ENCODE measurements at regions not wholly inside any gene's neighbourhood (a gene's known extent, or its start where the extent isn't known, plus 50 kb on each side); places are given as distances from the start of the nearest gene placed in this dataset.
A peak's percentile ranks its signal among the peaks of the same experiment; 100 is the strongest.

DNA sequence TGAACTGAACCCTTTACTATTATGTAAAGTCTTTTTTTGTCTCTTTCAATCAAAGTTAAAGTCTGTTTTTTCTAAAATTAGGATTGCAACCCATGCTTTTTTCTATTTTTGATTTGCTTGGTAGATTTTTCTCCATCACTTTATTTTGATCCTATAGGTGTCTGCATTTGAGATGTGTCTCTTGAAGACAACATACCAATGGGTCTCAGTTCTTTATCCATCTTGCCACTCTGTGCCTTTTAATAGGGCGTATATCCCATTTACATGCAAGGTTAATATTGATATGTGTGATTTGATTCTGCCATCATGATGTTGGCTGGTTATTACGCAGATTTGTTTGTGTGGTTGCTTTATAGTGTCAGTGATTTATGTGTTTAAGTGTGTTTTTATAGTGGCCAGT is 436.0 kb upstream of the SEMA6A start:
- no peaks in the 10 kb centered on the region for H3F3A ChIP-seq (replicated peaks; ENCODE audit: low read depth)
- no peaks in the 10 kb centered on the region for H3K9me2 ChIP-seq (ENCODE audit: insufficient read depth)
- TF ChIP-seq CREB1 (CRISPR knock-in tag; IDR thresholded peaks at IDR 0.05; ENCODE audit: low read depth) (no peak), REST (IDR thresholded peaks at IDR 0.05; ENCODE audit: unreplicated experiment) (no peak), STAT1 (IDR thresholded peaks at IDR 0.05; ENCODE audit: unreplicated experiment) (no peak), POLR2AphosphoS5 (IDR thresholded peaks at IDR 0.05; ENCODE audit: low read depth) (no peak), JUNB (IDR thresholded peaks at IDR 0.05; ENCODE audit: unreplicated experiment) (no peak), CTCF (conservative IDR thresholded peaks at IDR 0.05; ENCODE audit: low read depth in 2 of 2) (no peak), EZH2phosphoT487 (IDR thresholded peaks at IDR 0.05; ENCODE audit: unreplicated experiment) (no peak)
- Mint-ChIP-seq H3K4me3 (no peak overlapping the region), H3K36me3 (ENCODE audit: low read depth) (peaks cover 7% of the 10 kb centered on the region; the same call in 2 of the 3 replicates), H3K9me3 (peaks cover 3% of the 10 kb centered on the region; the same call in 2 of the 3 replicates), H3K27ac (no peak overlapping the region), H3K27me3 (ENCODE audit: insufficient read depth, low read depth, poor library complexity) (peaks cover 6% of the 10 kb centered on the region), H3K4me1 (peaks cover 4% of the 10 kb centered on the region; the same call in 1 of the 3 replicates)
- H2AFZ ChIP-seq: no peak overlapping the region
- no peaks in the 10 kb centered on the region for H3K27me3 ChIP-seq (ENCODE audit: insufficient read depth)
- ATAC-seq (no peak), DNase-seq (ENCODE audit: low spot score) (no peak)
- no peak overlapping the region for H3K4me3 ChIP-seq
- no peak overlapping the region for H3K27ac ChIP-seq (ENCODE audit: low read depth)
- H3K4me1 ChIP-seq (ENCODE audit: insufficient read depth): no peaks in the 10 kb centered on the region
- H3K36me3 ChIP-seq (ENCODE audit: insufficient read depth): no peaks in the 10 kb centered on the region
- H3K4me2 ChIP-seq: no peak overlapping the region
- H3K79me2 ChIP-seq (replicated peaks; ENCODE audit: insufficient read depth): no peaks in the 10 kb centered on the region
- H4K20me1 ChIP-seq (replicated peaks; ENCODE audit: insufficient read depth): no peaks in the 10 kb centered on the region

GRCh38 chr5:116998024-116998423 is 423.4 kb upstream of the SEMA6A start:
- 0 out of 2 replicates have a peak, but pooled peaks cover 3% of the 10 kb centered on the region for H3K36me3 ChIP-seq (ENCODE audit: insufficient read depth)
- no peaks in the 10 kb centered on the region for H3K79me2 ChIP-seq (replicated peaks; ENCODE audit: insufficient read depth)
- peaks cover 4% of the 10 kb centered on the region for H3K27me3 Mint-ChIP-seq (ENCODE audit: insufficient read depth, low read depth, poor library complexity)
- peaks cover 10% of the 10 kb centered on the region; the same call in 2 of the 3 replicates for H3K36me3 Mint-ChIP-seq (ENCODE audit: low read depth)
- H3K4me3 ChIP-seq: no peak overlapping the region
- DNase-seq (ENCODE audit: low spot score) (no peak), ATAC-seq (no peak)
- H3K4me1 ChIP-seq (ENCODE audit: insufficient read depth): no peaks in the 10 kb centered on the region
- no peak overlapping the region for H3K27ac Mint-ChIP-seq
- no peaks in the 10 kb centered on the region for H4K20me1 ChIP-seq (replicated peaks; ENCODE audit: insufficient read depth)
- H3K4me1 Mint-ChIP-seq: no peaks in the 10 kb centered on the region
- H3K9me2 ChIP-seq (ENCODE audit: insufficient read depth): no peaks in the 10 kb centered on the region
- no peak overlapping the region for H3K27ac ChIP-seq (ENCODE audit: low read depth)
- H3K9me3 Mint-ChIP-seq: peaks cover 21% of the 10 kb centered on the region
- no peaks in the 10 kb centered on the region for H3K27me3 ChIP-seq (ENCODE audit: insufficient read depth)
- H3K4me2 ChIP-seq: no peak overlapping the region
- H3K4me3 Mint-ChIP-seq: no peak overlapping the region
- H2AFZ ChIP-seq: peak overlapping the region; percentile 49; the same call in 1 of the 2 replicates
- no peaks in the 10 kb centered on the region for H3F3A ChIP-seq (replicated peaks; ENCODE audit: low read depth)
- no peak for TF ChIP-seq ZNF114 (CRISPR knock-in tag; IDR thresholded peaks at IDR 0.05)
- TF ChIP-seq CREB1 (CRISPR knock-in tag; IDR thresholded peaks at IDR 0.05; ENCODE audit: low read depth): no peak
- no peak for TF ChIP-seq ETS1 (IDR thresholded peaks at IDR 0.05)
- TF ChIP-seq REST (IDR thresholded peaks at IDR 0.05; ENCODE audit: unreplicated experiment): no peak
- no peak for TF ChIP-seq NANOG (IDR thresholded peaks at IDR 0.05; ENCODE audit: borderline replicate concordance)

Data from GM23338 (cell line).